ENCODE measurements at regions not wholly inside any gene's neighbourhood (a gene's known extent, or its start where the extent isn't known, plus 50 kb on each side); places are given as distances from the start of the nearest gene placed in this dataset.

- Histone ChIP-seq H3K9me3 (peaks cover 0 to 1% (median 0%) of the 10 kb centered on the region in 8 donors), H3K4me1 (no peaks in the 10 kb centered on the region), H3K36me3 (no peaks in the 10 kb centered on the region), H3K4me3 (no peak overlapping the region), H3K27me3 (replicated peaks in 1 of 7) (no peaks in the 10 kb centered on the region), H3K27ac (no peak overlapping the region)
- TF ChIP-seq POLR2A (IDR thresholded peaks at IDR 0.05) = no peak
- no peak for TF ChIP-seq POLR2AphosphoS5 (IDR thresholded peaks at IDR 0.05)
- no peak for TF ChIP-seq CTCF (IDR thresholded peaks at IDR 0.05 in 8 of 11, conservative IDR thresholded peaks at IDR 0.05 in 3 of 11)
- intact Hi-C loops (cut with DNase I; ENCODE audit: low total_unique reads) = no loop called here
- WGBS, 5 donors = 79 to 86% (median 81%) methylated on average over 4 of the region's 4 CpGs
- no peak for DNase-seq
These were observed 270.7 kb upstream of the LRTM1 start for GRCh38 chr3:55198554-55198953.

DNA sequence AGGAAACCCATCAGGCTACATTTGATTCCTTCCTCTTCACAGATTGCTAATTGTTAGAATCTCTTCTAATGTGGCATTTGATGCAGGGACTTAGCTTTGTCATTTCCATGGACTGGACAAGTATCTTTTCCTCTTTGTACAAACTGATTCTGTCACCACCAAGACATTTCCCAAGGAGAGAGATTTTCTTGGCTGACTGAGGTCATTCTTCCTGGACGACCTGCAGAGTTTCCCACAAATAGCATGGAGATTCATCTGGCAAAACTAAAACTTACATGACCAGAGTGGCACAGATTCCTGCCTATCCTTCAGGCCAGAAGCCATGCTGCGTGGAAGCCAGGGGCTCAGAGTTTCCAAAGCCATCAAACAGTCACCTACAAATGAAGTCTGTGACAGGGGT, 269.2 kb upstream of the LRTM1 start:
- H3K4me1 ChIP-seq = no peaks in the 10 kb centered on the region
- no peaks in the 10 kb centered on the region for H3K36me3 ChIP-seq
- 58 to 74% (median 65%) methylated on average over 2 of the region's 2 CpGs for WGBS, 5 donors
- intact Hi-C loops (cut with DNase I; ENCODE audit: low total_unique reads) = no loop called here
- H3K27me3 ChIP-seq (replicated peaks in 1 of 7) = no peaks in the 10 kb centered on the region
- TF ChIP-seq POLR2A (IDR thresholded peaks at IDR 0.05) = no peak
- no peak for TF ChIP-seq CTCF (IDR thresholded peaks at IDR 0.05 in 8 of 11, conservative IDR thresholded peaks at IDR 0.05 in 3 of 11)
- no peak for TF ChIP-seq POLR2AphosphoS5 (IDR thresholded peaks at IDR 0.05)
- no peak overlapping the region for H3K4me3 ChIP-seq
- no peak overlapping the region for H3K27ac ChIP-seq
- no peak for DNase-seq
- peaks cover 0 to 5% (median 0%) of the 10 kb centered on the region in 8 donors for H3K9me3 ChIP-seq

GRCh38 chr3:55196495-55196894, 268.6 kb upstream of the LRTM1 start:
- Histone ChIP-seq H3K36me3 (no peaks in the 10 kb centered on the region), H3K27me3 (replicated peaks in 1 of 7) (no peaks in the 10 kb centered on the region), H3K4me1 (no peaks in the 10 kb centered on the region), H3K27ac (no peak overlapping the region), H3K9me3 (peaks cover 0 to 5% (median 0%) of the 10 kb centered on the region in 8 donors), H3K4me3 (no peak overlapping the region)
- intact Hi-C loops (cut with DNase I; ENCODE audit: low total_unique reads) = no loop called here
- TF ChIP-seq POLR2A (IDR thresholded peaks at IDR 0.05) (no peak), POLR2AphosphoS5 (IDR thresholded peaks at IDR 0.05) (no peak)
- no peak for DNase-seq
- 84 to 96% (median 86%) methylated on average over 1 of the region's 1 CpG for WGBS, 5 donors

DNA sequence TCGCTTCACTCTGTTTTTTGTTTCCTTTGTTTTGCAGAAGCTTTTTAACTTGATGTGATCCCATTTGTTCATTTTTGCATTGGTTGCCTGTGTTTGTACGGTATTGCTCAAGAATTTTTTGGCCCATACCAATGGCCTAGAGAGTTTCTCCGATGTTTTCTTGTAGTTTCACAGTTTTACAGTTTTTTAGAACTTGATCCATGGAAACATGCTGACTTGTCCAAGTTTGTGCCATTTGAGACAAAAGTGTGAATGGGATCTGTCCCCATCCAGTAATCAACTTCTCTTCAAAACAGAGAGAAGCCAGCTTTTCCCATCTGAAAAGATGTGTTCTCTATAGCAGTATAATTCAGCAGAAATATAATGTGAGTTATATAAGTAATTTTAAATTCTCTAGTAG, 266.5 kb upstream of the LRTM1 start:
- intact Hi-C loops (cut with DNase I; ENCODE audit: low total_unique reads) = no loop called here
- no peak overlapping the region for H3K4me3 ChIP-seq
- peaks cover 0 to 5% (median 0%) of the 10 kb centered on the region in 8 donors for H3K9me3 ChIP-seq
- no peaks in the 10 kb centered on the region for H3K36me3 ChIP-seq
- H3K27ac ChIP-seq = no peak overlapping the region
- TF ChIP-seq POLR2AphosphoS5 (IDR thresholded peaks at IDR 0.05) = no peak
- TF ChIP-seq CTCF (IDR thresholded peaks at IDR 0.05 in 8 of 11, conservative IDR thresholded peaks at IDR 0.05 in 3 of 11) = no peak
- no peak for TF ChIP-seq POLR2A (IDR thresholded peaks at IDR 0.05)
- DNase-seq = no peak
- no peaks in the 10 kb centered on the region for H3K4me1 ChIP-seq
- H3K27me3 ChIP-seq (replicated peaks in 1 of 7) = no peaks in the 10 kb centered on the region
- 89 to 96% (median 91%) methylated on average over 3 of the region's 3 CpGs for WGBS, 5 donors

Measured in spleen (tissue), 11 donors.